Smooth muscle cell (in vitro differentiated cells): ENCODE measurements at regions not wholly inside any gene's neighbourhood (a gene's known extent, or its start where the extent isn't known, plus 50 kb on each side); places are given as distances from the start of the nearest gene placed in this dataset.

ENCODE experiments used
- DNase-seq: peaks from one replicate; lab custom pipeline; 2025; ENCODE audit not compliant: unreplicated experiment; lab: John Stamatoyannopoulos, UW
- H2AFZ ChIP-seq: fragments of 200-600 bp; sonication (generic); 2 replicates; pipeline ENCODE4 v1.6.0; 2016; ENCODE audit warnings: antibody characterized with exemption, low read depth, mild to moderate bottlenecking
- H3F3A ChIP-seq: fragments of 200-600 bp; sonication (generic); 2 replicates; pipeline ENCODE4 v1.6.0; 2017; ENCODE audit warnings: antibody characterized with exemption, low read depth
- H3K27ac ChIP-seq: fragments of 200-600 bp; sonication (generic); 2 replicates; pipeline ENCODE4 v1.5.1; 2016; ENCODE audit warnings: low read depth, mild to moderate bottlenecking
- H3K27me3 ChIP-seq: fragments of 200-600 bp; sonication (generic); 2 replicates; pipeline ENCODE4 v1.6.1; 2016; ENCODE audit warnings: low read depth, mild to moderate bottlenecking
- H3K36me3 ChIP-seq: fragments of 200-600 bp; sonication (generic); 2 replicates; pipeline ENCODE4 v1.5.1; 2016; ENCODE audit warnings: low read depth
- H3K4me1 ChIP-seq: fragments of 200-600 bp; sonication (generic); 2 replicates; pipeline ENCODE4 v1.5.1; 2016; ENCODE audit warnings: low read depth
- H3K4me2 ChIP-seq: fragments of 200-600 bp; sonication (generic); 2 replicates; pipeline ENCODE4 v1.6.0; 2016; ENCODE audit warnings: mild to moderate bottlenecking
- H3K4me3 ChIP-seq: fragments of 200-600 bp; sonication (generic); 2 replicates; pipeline ENCODE4 v1.5.1; 2016; ENCODE audit warnings: mild to moderate bottlenecking
- H3K79me2 ChIP-seq: fragments of 200-600 bp; sonication (generic); 2 replicates; pipeline ENCODE4 v1.6.0; 2016; ENCODE audit warnings: low read depth, mild to moderate bottlenecking
- H3K9ac ChIP-seq: fragments of 200-600 bp; sonication (generic); 2 replicates; pipeline ENCODE4 v1.6.0; 2016; ENCODE audit warnings: low read depth
- H3K9me3 ChIP-seq: fragments of 200-600 bp; sonication (generic); replicated peaks from 2 replicates; pipeline ENCODE4 v1.5.1; 2016; ENCODE audit warnings: low read depth
- H4K20me1 ChIP-seq: fragments of 200-600 bp; sonication (generic); 2 replicates; pipeline ENCODE4 v1.6.0; 2016; ENCODE audit warnings: low read depth
- WGBS: methylation state at CpG from one replicate; pipeline ENCODE4 v1.1.7; 2016; ENCODE audit warnings: low lambda C conversion rate; 5-methylcytosine and 5-hydroxymethylcytosine counted together
- TF ChIP-seq, protein P1 (sequence below): fragments of 200-600 bp; sonication (generic); IDR thresholded peaks from 2 replicates; pipeline ENCODE4 v1.5.1; 2017; ENCODE audit warnings: borderline replicate concordance, mild to moderate bottlenecking, antibody characterized with exemption; ENCODE audit not compliant: insufficient read depth, poor library complexity, severe bottlenecking

DNA sequence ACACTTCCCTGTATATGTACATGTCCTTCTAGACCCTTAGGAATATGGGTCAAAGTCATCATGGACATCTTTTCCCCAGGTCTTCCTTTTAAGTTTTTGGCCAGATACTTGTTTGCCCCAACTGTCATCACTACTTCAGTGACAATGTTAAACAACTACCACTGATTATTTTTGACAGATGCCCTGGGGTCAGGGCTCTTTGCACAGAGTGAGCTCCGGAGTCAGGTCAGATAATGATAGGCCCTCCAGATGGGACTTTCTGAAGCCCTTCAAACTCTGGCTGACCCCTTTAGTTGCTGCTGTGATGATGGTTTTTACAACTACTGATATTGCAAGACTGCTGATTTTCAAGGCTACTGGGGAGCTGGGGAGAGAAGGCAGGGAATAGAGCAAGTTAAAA lies 449.4 kb upstream of the HS6ST1 start:
- Histone ChIP-seq H3K9ac (no peak overlapping the region), H4K20me1 (no peaks in the 10 kb centered on the region), H3K27ac (no peak overlapping the region), H3K4me1 (peaks cover 3% of the 10 kb centered on the region), H3K27me3 (no peaks in the 10 kb centered on the region), H3K4me3 (no peak overlapping the region), H3K9me3 (peaks cover 8% of the 10 kb centered on the region), H3K4me2 (no peak overlapping the region), H3F3A (no peaks in the 10 kb centered on the region), H2AFZ (no peak overlapping the region), H3K36me3 (no peaks in the 10 kb centered on the region), H3K79me2 (no peaks in the 10 kb centered on the region)
- TF ChIP-seq, protein P1, sequence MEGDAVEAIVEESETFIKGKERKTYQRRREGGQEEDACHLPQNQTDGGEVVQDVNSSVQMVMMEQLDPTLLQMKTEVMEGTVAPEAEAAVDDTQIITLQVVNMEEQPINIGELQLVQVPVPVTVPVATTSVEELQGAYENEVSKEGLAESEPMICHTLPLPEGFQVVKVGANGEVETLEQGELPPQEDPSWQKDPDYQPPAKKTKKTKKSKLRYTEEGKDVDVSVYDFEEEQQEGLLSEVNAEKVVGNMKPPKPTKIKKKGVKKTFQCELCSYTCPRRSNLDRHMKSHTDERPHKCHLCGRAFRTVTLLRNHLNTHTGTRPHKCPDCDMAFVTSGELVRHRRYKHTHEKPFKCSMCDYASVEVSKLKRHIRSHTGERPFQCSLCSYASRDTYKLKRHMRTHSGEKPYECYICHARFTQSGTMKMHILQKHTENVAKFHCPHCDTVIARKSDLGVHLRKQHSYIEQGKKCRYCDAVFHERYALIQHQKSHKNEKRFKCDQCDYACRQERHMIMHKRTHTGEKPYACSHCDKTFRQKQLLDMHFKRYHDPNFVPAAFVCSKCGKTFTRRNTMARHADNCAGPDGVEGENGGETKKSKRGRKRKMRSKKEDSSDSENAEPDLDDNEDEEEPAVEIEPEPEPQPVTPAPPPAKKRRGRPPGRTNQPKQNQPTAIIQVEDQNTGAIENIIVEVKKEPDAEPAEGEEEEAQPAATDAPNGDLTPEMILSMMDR: no peak
- DNase-seq: no peak
- WGBS: 36% methylated on average over 1 of the region's 1 CpG

DNA sequence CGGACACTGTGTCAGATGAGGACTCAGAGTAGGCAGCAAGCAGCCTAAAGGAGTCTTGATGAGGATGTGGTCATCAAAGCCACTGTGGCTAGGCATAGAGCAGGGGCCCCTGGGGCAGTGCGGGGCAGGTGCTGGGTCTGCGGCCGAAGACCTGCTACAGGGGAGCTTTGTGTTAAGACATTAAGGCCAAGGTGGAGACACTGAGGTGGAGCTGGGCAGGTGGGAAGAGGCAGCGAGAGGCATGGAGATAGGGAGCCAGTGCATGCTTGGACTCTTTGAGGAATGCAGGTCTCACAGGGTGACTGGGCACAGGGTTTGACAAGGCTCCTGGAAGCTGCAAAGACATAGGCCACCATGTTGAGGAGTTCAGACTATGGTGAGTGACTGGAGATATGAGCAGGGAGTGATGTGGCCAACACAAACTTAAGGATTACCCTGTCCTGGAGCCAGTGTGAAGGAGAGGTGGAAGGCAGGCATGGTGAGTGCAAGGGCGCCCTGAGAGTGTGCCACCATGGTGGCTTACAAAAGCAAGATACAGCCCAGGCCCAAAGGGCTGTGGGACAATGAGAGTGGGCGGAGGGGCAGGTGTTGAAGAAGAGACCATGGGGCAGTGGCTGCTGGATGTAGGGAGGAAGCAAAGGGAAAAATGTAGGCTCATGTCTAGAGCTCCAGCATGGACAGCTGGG lies 450.9 kb upstream of the HS6ST1 start:
- Histone ChIP-seq H3F3A (no peaks in the 10 kb centered on the region), H3K36me3 (no peaks in the 10 kb centered on the region), H3K4me1 (peaks cover 3% of the 10 kb centered on the region), H3K9me3 (no peaks in the 10 kb centered on the region), H3K79me2 (no peaks in the 10 kb centered on the region), H3K4me2 (no peak overlapping the region), H2AFZ (no peak overlapping the region), H3K4me3 (no peak overlapping the region), H3K27ac (no peak overlapping the region), H3K27me3 (no peaks in the 10 kb centered on the region), H4K20me1 (no peaks in the 10 kb centered on the region), H3K9ac (no peak overlapping the region)
- DNase-seq: no peak
- TF ChIP-seq, protein P1: no peak
- 97% methylated on average over 7 of the region's 7 CpGs for WGBS

DNA sequence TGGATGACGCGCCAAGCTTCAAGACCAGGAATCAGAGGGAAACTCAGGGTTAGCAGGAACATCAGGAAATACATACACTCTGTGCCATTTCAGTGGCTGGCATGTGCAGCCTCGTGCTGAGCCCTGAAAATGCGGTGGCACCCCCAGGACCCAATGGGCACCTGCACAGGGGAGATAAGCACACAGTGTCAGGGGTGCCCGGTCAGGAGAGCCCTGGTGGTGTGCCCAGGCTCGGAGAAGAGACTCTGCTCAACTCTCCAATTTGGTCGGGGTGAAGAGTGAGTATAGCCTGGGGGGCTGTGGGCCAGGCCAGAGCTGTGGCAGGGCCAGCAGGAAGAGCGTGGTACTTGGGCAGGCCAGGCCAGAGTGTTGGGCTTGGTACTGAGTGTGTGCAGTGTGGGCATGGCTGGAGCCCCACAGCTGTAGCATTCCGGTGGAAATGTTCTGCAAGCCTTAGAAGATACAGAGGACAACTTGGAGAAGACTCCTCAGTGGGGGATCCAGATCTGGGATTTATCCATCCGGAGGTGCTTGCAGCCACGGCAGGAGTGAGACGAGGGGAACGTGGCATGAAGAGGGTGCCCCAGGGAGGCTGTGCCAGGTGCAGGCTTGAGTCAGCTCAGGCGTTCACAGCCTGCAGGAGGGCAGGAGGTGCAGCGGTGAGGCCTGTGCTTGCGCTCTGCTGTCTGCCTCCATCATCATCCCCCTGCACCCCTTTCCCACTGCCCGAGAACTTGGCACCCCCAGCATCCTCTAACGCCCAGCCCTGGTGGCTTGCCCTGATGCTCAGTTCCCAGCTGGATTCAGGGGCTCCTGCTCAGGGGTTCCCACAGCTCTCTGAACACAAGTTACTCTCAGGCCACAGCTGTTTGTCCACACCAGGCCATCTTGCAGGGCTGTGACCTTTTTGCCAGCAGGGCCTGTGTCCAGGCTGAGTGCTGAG lies 451.7 kb upstream of the HS6ST1 start:
- 93% methylated on average over 16 of the region's 18 CpGs for WGBS
- no peak overlapping the region for H3K4me2 ChIP-seq

More for the DNA sequence above, 451.7 kb upstream of the HS6ST1 start:
- H3K79me2 ChIP-seq: no peaks in the 10 kb centered on the region
- no peak overlapping the region for H3K4me3 ChIP-seq
- no peaks in the 10 kb centered on the region for H3K9me3 ChIP-seq
- H3K4me1 ChIP-seq: peaks cover 3% of the 10 kb centered on the region
- DNase-seq: no peak
- H3K27ac ChIP-seq: no peak overlapping the region
- H3K36me3 ChIP-seq: no peaks in the 10 kb centered on the region
- H3K27me3 ChIP-seq: no peaks in the 10 kb centered on the region
- no peaks in the 10 kb centered on the region for H3F3A ChIP-seq
- H2AFZ ChIP-seq: no peak overlapping the region
- no peaks in the 10 kb centered on the region for H4K20me1 ChIP-seq
- TF ChIP-seq, protein P1: no peak
- no peak overlapping the region for H3K9ac ChIP-seq
